Activated T-cell treated with anti-CD3 and anti-CD28 coated beads for 1 hour (primary cell): ENCODE measurements at regions not wholly inside any gene's neighbourhood (a gene's known extent, or its start where the extent isn't known, plus 50 kb on each side); places are given as distances from the start of the nearest gene placed in this dataset.

Source experiments
- DNase-seq: peaks from one replicate; pipeline ENCODE4 v3.0.0-alpha.2; 2020; ENCODE audit warnings: low read depth

DNA sequence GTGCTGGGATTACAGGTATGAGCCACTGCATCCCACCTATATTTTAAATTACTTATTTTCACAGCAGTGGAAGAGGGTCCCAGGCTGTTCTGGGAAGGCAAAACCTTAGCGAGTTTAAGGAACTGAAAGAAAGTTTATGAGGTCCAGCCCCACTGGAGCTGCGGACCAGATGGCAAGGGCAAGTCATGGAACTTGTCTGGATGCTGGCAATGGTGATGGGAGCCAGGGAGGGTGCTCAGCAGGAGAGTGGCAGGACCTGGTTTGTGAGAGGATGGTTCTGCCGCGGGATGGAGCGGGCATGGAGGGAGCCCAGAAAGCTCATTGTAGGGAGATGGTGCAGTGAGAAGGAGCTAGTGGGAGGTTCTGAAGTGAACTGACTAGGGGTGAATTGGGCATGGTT lies 50.6 kb upstream of the SLC45A1 start:
- no peak for DNase-seq

GRCh38 chr1:8266436-8267165 lies 51.3 kb upstream of the SLC45A1 start:
- no peak for DNase-seq

DNA sequence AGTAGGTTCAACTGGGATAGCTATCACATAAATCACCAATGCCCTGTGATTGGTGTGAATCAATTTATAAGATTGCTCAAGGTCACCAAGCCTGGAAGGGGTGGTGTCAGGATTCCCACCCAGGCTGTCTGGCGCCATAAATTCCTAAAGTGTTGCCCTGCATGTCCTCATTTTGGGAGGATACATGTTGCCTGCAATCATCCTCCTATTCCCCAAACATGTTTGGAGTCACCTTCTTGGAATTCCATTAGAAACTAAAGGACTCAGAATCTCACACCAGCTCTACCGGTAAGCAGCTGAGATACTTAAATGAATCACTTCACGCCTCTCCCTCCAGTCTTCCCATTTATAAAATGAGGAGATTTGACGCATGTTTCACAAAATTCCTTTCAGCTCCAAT lies 54.1 kb upstream of the SLC45A1 start:
- DNase-seq: no peak

DNA sequence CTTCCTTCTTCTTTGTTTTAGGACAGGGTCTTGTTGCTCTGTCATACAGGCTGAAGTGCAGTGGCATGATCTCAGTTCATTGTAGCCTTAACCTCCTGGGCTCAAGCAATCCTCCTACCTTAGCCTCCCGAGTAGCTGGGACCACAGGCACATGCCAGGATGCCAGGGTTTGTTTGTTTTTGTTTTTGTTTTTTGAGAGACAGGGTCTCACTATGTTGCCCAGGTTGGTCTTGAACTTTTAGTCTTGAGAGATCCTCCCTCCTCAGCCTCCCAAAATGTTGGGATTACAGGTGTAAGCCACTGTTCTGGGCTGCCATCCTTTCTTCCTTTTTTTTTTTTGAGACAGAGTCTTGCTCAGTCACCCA lies 56.5 kb upstream of the SLC45A1 start:
- DNase-seq: no peak

GRCh38 chr1:8259498-8260290 lies 58.2 kb upstream of the SLC45A1 start:
- DNase-seq: no peak

GRCh38 chr1:8257621-8258020 lies 60.3 kb upstream of the SLC45A1 start:
- DNase-seq: no peak

DNA sequence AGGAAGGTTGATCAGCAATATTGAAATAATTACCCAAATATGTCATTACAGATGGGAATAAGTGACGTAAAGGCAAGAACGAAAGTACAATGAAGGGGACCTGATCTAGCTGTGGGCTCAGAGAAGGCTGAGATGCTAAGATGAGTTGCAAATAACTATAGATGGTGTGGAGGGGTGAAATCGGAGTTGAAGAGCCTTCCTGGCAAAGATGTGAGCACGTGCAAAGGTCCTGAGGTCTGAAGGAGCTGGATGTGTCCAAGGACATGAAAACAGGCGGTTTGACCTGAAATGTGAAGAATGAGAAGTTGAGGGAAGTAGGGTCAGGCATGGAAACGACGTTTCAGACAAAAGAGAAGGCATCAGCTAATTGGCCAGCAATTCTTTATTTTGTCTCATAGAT lies 61.6 kb upstream of the SLC45A1 start:
- DNase-seq: no peak

GRCh38 chr1:8255712-8256111 lies 62.2 kb upstream of the SLC45A1 start:
- no peak for DNase-seq

DNA sequence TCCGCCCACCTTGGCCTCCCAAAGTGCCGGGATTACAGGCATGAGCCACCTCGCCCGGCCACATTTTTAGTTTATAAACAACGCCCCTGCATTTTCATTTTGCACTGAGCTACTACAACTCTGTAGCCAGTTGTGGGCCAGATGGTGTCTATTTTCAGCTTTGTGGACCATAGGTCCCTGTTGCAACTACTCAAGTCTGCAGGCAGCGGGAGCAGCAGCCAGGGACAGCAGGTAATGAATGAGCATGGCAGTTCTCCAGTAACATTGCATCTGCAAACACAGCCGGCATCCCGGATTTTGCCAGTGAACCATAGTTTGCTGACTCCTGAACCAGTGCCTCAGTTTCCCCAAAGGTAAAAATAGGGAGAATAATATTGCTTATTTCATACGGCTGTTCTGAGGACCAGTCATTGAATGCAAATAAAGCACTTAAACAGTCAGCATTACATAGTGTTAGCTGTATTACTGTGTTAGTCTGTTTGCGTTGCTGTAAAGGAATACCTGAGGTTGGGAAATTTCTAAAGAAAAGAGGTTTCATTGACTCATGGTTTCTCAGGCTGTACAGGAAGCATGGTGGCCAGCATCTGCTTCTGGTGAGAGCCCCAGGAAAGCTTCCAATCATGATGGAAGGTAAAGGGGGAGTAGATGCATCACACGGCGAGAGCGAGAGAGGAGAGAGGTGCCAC lies 65.5 kb upstream of the SLC45A1 start:
- no peak for DNase-seq

GRCh38 chr1:8251635-8252034 lies 66.3 kb upstream of the SLC45A1 start:
- no peak for DNase-seq

DNA sequence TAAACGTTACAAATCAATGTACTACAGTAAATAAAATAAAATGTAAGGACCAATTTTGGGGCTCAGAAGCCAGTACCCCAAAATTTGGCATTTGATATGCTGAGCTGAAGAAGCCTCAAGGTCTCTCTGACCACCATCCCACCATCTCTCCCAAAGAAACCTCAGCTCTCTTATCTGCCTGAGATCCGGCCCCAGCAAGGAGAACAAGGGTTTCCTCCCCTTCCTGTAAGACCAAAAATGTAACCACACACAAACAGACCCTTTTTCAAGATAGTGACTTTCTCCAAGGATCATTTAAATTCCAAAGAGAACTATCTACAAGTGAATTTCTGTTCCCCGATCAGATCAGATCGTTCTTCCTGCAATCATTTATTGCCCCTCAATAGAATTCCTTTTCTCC lies 68.1 kb upstream of the SLC45A1 start:
- DNase-seq: no peak

DNA sequence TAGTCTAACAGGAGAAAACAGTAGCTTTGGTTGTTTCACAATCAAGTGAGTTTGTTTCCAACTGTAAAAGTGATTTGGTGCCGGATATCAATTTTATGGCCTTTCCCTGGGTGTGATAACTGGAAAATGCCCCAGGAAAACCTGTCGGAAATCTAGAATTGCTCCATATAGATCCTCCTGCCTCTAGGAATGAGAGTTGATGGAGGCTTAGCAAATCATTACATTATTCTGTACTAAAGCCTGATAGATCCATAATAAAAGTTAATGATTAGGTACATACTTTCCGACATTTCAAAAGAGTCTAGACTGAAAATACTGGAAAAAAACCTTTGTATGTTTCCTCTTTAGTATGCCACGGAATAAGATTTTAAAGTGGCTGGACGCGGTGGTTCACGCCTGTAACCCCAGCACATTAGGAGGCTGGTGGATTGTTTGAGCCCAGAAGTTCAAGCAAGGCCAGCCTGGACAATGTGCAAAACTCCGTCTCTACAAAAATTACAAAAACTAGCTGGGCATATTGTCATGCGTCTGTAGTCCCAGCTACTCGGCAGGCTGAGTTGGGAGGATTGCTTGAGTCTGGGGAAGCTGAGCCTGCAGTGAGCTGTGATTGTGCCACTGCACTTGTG lies 70.0 kb upstream of the SLC45A1 start:
- DNase-seq: no peak

DNA sequence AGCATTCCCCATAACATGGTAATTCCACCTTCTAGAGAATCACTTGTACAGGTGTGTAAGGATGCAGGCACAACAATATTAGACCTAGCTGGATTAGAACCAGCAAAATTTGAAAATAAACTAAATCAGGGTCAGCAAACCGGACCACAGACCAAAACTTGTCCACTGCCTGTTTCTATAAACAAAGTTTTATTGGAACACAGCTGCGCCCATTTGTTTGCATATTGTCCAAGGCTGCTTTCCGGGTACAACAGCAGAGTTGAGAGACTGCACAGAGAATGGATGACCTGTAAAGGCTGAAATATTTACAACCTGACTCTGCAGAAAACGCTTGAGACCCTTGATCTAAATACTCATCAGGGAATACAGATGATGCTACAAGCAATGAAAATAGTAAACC lies 73.6 kb upstream of the SLC45A1 start:
- DNase-seq: no peak

DNA sequence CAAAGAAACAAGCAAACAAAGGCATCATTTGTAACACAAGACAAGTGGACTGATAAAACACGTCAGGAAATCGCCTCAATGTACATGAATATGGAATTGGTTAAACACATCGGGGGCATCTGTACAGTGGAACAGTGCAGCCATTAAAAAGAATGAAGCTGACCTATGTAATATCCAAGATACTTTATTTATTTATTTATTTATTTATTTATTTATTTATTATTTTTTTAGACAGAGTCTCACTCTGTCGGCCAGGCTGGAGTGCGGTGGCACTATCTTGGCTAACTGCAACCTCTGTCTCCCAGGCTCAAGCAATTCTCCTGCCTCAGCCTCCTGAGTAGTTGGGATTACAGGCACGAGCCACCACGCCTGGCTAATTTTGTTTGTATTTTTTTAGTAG lies 75.4 kb upstream of the SLC45A1 start:
- DNase-seq: no peak

- DNase-seq: no peak
Observed at GRCh38 chr1:8241417-8242014, 76.4 kb upstream of the SLC45A1 start.

DNA sequence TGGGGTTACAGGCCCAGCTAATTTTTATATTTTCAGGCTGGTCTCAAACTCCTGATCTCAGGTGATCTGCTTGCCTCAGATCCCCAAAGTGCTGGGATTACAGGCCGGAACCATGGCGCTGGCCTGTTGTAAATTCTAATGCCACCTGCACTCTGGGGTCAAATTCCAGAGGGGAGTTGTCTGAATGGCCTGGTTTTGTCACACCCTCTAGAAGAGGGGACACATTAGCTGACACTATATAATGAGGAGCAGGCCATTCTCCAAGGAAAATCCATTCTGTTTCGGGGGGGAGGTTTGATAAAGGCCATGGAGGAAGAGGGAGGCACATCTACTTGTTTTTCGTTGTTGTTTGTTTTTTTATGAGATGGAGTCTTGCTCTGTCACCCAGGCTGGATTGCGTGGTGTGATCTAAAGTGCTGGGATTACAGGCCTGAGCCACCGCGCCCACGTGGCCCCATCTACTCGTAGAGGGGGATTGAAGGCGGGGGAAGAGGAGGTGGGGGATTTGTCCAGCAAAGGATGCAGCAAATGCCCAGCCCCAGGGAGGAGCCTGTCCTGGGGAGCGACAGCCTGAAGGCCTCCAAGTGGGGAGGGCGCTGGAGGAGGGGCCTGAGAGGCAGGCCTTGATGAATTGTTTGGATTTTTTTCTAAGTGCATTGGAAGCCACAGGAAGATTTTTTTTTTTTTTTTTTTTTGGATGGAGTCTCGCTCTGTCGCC lies 78.4 kb upstream of the SLC45A1 start:
- no peak for DNase-seq

DNA sequence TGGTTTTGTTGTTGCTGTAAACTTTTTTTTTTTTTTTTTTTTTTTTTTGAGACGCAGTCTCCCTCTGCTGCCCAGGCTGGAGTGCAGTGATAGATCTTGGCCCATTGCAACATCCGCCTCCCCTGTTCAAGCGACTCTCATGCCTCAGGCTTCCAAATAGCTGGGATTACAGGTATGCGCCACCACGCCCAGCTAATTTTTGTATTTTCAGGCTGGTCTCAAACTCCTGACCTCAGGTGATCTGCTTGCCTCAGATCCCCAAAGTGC lies 78.9 kb upstream of the SLC45A1 start:
- DNase-seq: no peak

GRCh38 chr1:8238141-8239038 lies 79.5 kb upstream of the SLC45A1 start:
- DNase-seq: no peak

DNA sequence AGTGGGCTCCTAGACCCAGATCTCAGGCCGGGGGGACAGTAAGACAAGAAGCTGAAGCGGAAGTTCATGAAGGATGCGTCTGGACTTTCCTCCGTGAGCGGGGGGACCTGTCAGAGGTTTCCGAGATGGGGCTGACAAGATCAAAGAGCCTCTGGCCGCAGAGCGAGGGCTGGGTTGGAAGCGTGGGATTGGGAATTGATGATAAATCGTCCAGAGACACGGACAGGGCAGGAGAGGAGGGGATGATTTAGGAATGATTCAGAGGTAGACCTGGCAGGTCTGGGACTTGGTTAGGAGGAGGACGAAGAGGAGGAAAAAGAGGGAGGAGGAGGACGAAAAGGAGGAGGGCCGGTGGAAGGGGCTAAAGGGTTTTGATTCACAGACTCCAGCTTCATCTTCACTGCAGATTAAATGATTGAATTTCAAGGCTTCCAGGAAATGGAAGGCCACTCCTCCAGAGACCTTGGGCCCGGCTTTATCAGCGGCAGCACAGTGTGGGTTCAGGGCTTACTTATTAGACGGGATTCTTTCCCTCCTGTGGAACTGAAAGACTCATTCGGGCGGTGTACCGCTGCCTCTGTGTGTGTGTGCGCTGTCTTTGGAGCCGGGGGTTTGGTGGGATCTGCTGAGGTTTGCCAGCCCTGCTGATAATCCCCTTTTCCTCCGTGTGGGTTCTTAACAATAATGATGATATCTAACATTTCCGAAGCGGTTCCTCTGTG lies 85.7 kb upstream of the SLC45A1 start:
- no peak for DNase-seq

DNA sequence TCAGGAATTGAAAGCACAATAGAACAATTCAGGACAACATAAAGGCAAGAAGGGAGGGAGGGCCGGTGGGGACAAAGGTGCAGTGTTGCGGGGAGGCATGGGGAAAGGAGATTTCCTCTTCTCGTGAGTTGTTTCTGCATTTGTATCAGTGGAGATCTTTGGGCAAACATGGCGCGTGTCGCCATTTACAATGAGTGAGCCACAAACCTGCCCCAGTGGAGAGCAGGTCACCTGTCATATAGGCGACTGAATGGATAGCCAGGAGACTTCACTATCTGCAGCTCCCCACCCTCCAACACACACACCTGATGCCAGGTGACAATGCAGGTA lies 87.7 kb upstream of the SLC45A1 start:
- no peak for DNase-seq
